NAMALWA (cell line): ENCODE measurements at regions not wholly inside any gene's neighbourhood (a gene's known extent, or its start where the extent isn't known, plus 50 kb on each side); places are given as distances from the start of the nearest gene placed in this dataset.
"Not testable (repeated sequence)": the region's sequence is repeated elsewhere in the genome, so short reads cannot be mapped to it uniquely, and the experiment has no call there.

Experiments used
- DNase-seq: peaks from one replicate; pipeline ENCODE4 v3.0.0-alpha.2; 2015; ENCODE audit warnings: low spot score

GRCh38 chr16:7820816-7821215 lies 488.2 kb downstream of the RBFOX1 start:
- DNase-seq = no peak

DNA sequence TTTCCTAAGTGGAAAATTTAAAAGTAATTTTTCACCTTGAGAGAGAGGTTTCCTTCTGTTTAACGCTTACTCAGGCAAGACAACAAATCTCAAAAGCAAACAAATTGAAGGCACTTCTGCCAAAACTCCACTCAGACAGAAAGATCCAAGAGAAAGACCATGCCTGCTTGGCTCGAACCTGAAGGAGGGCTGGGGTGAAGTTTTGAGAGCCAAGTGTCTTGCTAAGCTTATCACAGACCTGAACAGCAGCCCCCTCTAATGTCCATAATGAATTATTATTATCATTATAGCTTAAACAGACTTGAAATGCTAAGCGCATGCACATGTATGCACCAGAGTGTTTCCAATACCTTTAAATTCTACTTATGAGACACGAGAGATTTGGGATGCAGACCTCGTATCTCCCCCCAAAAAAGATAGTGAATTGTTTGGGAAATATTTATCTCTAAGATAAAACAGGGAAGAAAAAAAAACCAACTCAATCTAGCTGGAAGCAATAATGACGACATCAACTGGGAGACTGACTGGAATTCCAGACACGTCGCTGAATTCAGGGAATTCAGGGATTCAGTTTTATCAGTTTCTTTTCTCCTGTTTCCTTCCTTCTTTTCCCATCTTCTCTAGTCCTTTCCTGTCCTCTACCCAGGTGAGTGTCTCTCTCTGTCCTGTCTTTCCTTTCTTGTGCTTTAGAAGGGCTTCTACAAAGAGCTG lies 473.2 kb downstream of the RBFOX1 start:
- DNase-seq = no peak

- no peak for DNase-seq
These were observed 472.1 kb downstream of the RBFOX1 start for GRCh38 chr16:7804635-7805195.

- no peak for DNase-seq
These were observed 459.7 kb downstream of the RBFOX1 start for GRCh38 chr16:7792346-7792745.

GRCh38 chr16:7791028-7791590 lies 458.5 kb downstream of the RBFOX1 start:
- no peak for DNase-seq

DNA sequence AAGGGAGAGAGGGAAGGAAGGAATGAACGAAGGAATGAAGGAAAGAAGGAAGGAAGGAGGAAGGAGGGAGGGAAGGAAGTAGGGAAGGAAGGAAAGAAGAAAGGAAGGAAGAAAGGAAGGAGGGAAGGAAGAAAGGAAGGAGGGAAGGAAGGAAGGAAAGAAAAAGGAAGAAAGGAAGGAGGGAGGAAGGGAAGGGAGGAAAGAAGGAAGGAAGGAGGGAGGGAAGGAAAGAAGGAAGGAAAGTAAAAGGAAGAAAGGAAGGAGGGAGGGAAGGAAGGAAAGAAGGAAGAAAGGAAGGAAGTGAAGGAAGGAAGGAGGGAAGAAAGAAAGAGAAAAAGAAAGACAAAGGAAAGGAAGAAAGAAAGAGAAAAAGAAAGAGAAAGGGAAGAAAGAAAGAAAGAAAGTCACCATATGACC lies 442.4 kb downstream of the RBFOX1 start:
- DNase-seq = no peak

GRCh38 chr16:7772722-7773121 lies 440.1 kb downstream of the RBFOX1 start:
- DNase-seq = no peak

DNA sequence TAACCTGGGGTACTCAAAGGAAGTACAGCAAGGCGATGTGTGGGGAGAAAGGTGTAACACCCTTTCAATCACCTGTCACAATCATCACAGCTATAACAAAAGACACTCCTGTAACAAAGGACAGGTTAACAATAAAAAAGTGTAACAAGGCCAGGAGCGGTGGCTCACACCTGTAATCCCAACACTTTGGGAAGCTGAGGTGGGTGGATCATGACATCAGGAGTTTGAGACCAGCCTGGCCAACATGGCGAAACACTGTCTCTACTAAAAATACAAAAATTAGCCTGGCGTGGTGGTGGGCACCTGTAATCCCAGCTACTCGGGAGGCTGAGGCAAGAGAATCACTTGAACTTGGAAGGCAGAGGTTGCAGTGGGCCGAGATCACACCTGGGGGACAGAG lies 436.4 kb downstream of the RBFOX1 start:
- DNase-seq = not testable (repeated sequence)

DNA sequence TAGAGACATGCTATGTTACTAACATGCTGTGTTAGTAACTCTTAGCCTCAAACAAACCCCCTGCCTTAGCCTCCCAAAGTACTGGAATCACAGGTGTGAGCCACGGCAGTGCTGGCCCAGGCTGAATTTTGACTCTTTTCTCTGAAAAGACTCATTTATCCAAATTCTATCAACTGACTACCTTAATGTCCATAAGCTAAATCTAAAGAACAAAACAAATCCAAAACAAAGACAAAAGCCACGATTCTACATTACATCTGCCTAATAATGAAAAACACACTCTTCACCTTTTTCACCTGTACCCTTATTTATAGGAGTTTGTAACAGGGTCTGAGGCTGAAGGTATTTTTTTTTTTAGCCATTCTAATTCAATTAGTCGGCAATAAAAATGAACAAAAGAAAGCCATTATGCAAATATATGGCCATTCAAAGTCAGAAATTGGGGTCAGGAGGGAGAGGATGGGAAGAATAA lies 432.5 kb downstream of the RBFOX1 start:
- no peak for DNase-seq

DNA sequence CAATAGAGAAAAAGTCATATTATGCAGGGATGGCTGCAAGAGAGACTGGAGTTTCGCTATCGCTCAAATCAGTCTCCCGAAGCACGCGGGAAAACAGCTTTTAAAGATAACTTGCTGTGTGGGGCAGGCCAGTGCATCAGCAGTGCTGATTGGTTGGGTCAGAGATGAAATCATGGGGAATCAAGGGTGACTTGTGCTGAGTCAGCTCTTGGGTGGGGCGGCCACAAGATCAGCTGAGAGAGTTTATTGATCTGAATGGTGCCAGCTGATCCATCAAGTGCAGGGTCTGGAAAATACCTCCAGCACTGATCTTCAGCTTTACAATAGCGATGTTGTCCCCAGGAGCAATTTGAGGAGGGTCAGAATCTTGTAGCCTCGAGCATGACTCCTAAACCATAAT lies 430.5 kb downstream of the RBFOX1 start:
- DNase-seq = no peak
